GM12891 (cell line): ENCODE measurements at regions not wholly inside any gene's neighbourhood (a gene's known extent, or its start where the extent isn't known, plus 50 kb on each side); places are given as distances from the start of the nearest gene placed in this dataset.

ENCODE experiments used
- POLR2A ChIP-seq: IDR thresholded peaks from 2 replicates; pipeline ENCODE4 v1.6.1; 2011; ENCODE audit warnings: low read depth, low read length, control low read depth
- POLR2AphosphoS5 ChIP-seq: IDR thresholded peaks from 2 replicates; pipeline ENCODE4 v1.6.1; 2011; ENCODE audit warnings: low read depth, low read length, control low read depth

GRCh38 chr11:25565846-25566245, 766.1 kb upstream of the ANO3 start:
- TF ChIP-seq POLR2A: no peak
- TF ChIP-seq POLR2AphosphoS5: no peak
